ENCODE measurements at regions not wholly inside any gene's neighbourhood (a gene's known extent, or its start where the extent isn't known, plus 50 kb on each side); places are given as distances from the start of the nearest gene placed in this dataset.

- TF ChIP-seq CTCF (conservative IDR thresholded peaks at IDR 0.05; ENCODE audit: low read length), result no peak
- TF ChIP-seq EZH2phosphoT487 (IDR thresholded peaks at IDR 0.05; ENCODE audit: borderline replicate concordance, low read depth, low read length), result no peak
Observed at GRCh38 chr16:75921281-75921680, 195.0 kb upstream of the CPHXL start.
